H1 (cell line): ENCODE measurements at regions not wholly inside any gene's neighbourhood (a gene's known extent, or its start where the extent isn't known, plus 50 kb on each side); places are given as distances from the start of the nearest gene placed in this dataset.

ENCODE experiments used
- CBX5 ChIP-seq: fragments of 300-800, 300-1000 bp; sonication (generic); IDR thresholded peaks from 2 replicates; pipeline ENCODE4 v1.7.1; 2016; ENCODE audit warnings: antibody characterized with exemption, low read length, low read depth
- EP300 ChIP-seq, 2 experiments: IDR thresholded peaks; 1 replicate in 1 of 2; 2 replicates in 1 of 2; pipeline ENCODE4 v1.6.1; 2011 to 2012; ENCODE audit warnings: low read depth in 2 of 2, low read length in 2 of 2, mild to moderate bottlenecking in 2 of 2, borderline replicate concordance in 1 of 2, inconsistent platforms in 1 of 2, moderate library complexity in 1 of 2
- HDAC6 ChIP-seq: IDR thresholded peaks from one replicate; pipeline ENCODE4 v1.7.1; 2012; ENCODE audit warnings: low read depth, mild to moderate bottlenecking, inconsistent platforms, low read length, moderate library complexity
- KDM1A ChIP-seq: fragments of 200-600, 300-600 bp; sonication (generic); IDR thresholded peaks from 2 replicates; pipeline ENCODE4 v1.7.1; 2016; ENCODE audit warnings: mild to moderate bottlenecking, low read length, borderline replicate concordance
- POLR2A ChIP-seq, 2 experiments: IDR thresholded peaks; 1 replicate in 1 of 2; 2 replicates in 1 of 2; pipeline ENCODE4 v1.6.1; 2011; ENCODE audit warnings: low read depth in 2 of 2, low read length in 2 of 2, mild to moderate bottlenecking in 2 of 2; ENCODE audit errors: control extremely low read depth in 1 of 2
- POLR2AphosphoS5 ChIP-seq: IDR thresholded peaks from 2 replicates; pipeline ENCODE4 v1.6.1; 2011; ENCODE audit warnings: low read depth, low read length
- RAD21 ChIP-seq, 2 experiments: IDR thresholded peaks in 1 of 2; conservative IDR thresholded peaks in 1 of 2; 2 replicates each; pipeline ENCODE4 v1.6.1; 2011; ENCODE audit warnings: low read depth in 2 of 2, low read length in 2 of 2, improper control_type of control experiment in 1 of 2, inconsistent platforms in 1 of 2, mild to moderate bottlenecking in 1 of 2, moderate library complexity in 1 of 2
- RBBP5 ChIP-seq: IDR thresholded peaks from 2 replicates; pipeline ENCODE4 v1.7.1; 2012; ENCODE audit warnings: low read depth, mild to moderate bottlenecking, inconsistent platforms, low read length, moderate library complexity, borderline replicate concordance
- SUZ12 ChIP-seq: fragments of 200-600 bp; sonication (generic); IDR thresholded peaks from 2 replicates; pipeline ENCODE4 v1.6.1; 2012; ENCODE audit warnings: mild to moderate bottlenecking, inconsistent platforms, low read length, moderate library complexity, mixed read lengths
- TAF1 ChIP-seq: IDR thresholded peaks from 2 replicates; pipeline ENCODE4 v1.6.1; 2011; ENCODE audit warnings: mild to moderate bottlenecking, low read depth, low read length
- TEAD4 ChIP-seq: IDR thresholded peaks from 2 replicates; pipeline ENCODE4 v1.6.1; 2012; ENCODE audit warnings: low read depth, low read length, inconsistent platforms, mixed read lengths
- TF ChIP-seq, protein P1 (sequence below), 3 experiments: IDR thresholded peaks; 1 replicate in 2 of 3; 2 replicates in 1 of 3; pipeline versions ENCODE4 v1.5.1 to v1.6.1; 2011; ENCODE audit warnings: low read length in 3 of 3, mild to moderate bottlenecking in 3 of 3, inconsistent platforms in 2 of 3, low read depth in 1 of 3, moderate library complexity in 1 of 3; ENCODE audit not compliant: insufficient read depth in 1 of 3; ENCODE audit errors: control extremely low read depth in 1 of 3
- TF ChIP-seq, protein P2 (sequence below): IDR thresholded peaks from 2 replicates; pipeline ENCODE4 v1.6.1; 2012; ENCODE audit warnings: low read length, inconsistent platforms
- TF ChIP-seq, protein P3 (sequence below): IDR thresholded peaks from 2 replicates; pipeline ENCODE4 v1.6.1; 2011; ENCODE audit warnings: low read depth, mild to moderate bottlenecking, low read length; ENCODE audit not compliant: insufficient read depth

DNA sequence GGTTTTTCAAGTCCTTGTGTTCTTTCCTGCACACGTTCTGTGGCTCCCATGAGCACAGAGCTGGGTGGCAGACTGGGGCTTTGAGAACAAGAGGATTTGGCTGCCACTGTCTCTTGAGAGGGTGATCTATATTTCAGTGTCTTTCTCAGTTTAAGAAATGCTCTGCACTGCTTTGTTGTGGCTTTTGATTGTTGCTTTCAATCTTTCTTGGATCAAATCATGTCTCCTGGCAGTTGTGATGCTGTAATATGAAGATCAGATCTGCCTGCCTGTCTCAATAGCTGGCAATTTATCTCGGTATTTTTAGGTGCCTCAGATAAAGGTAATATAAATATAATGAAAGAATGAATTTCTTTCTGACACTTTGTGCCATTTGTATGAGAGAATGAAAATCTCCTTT is 273.3 kb upstream of the LCORL start:
- TF ChIP-seq RBBP5 (no peak), HDAC6 (no peak), POLR2AphosphoS5 (no peak), CBX5 (no peak), RAD21 (IDR thresholded peaks at IDR 0.05 in 1 of 2, conservative IDR thresholded peaks at IDR 0.05 in 1 of 2; ENCODE audit: low read depth in 2 of 2, low read length in 2 of 2) (no peak), POLR2A (IDR thresholded peaks at IDR 0.05; ENCODE audit: control extremely low read depth in 1 of 2, low read depth in 2 of 2, low read length in 2 of 2) (no peak), KDM1A (no peak), SUZ12 (no peak), TEAD4 (no peak), EP300 (IDR thresholded peaks at IDR 0.05; ENCODE audit: borderline replicate concordance in 1 of 2, low read depth in 2 of 2, low read length in 2 of 2) (no peak), TAF1 (no peak)
- TF ChIP-seq, protein P1, sequence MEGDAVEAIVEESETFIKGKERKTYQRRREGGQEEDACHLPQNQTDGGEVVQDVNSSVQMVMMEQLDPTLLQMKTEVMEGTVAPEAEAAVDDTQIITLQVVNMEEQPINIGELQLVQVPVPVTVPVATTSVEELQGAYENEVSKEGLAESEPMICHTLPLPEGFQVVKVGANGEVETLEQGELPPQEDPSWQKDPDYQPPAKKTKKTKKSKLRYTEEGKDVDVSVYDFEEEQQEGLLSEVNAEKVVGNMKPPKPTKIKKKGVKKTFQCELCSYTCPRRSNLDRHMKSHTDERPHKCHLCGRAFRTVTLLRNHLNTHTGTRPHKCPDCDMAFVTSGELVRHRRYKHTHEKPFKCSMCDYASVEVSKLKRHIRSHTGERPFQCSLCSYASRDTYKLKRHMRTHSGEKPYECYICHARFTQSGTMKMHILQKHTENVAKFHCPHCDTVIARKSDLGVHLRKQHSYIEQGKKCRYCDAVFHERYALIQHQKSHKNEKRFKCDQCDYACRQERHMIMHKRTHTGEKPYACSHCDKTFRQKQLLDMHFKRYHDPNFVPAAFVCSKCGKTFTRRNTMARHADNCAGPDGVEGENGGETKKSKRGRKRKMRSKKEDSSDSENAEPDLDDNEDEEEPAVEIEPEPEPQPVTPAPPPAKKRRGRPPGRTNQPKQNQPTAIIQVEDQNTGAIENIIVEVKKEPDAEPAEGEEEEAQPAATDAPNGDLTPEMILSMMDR (IDR thresholded peaks at IDR 0.05; ENCODE audit: control extremely low read depth in 1 of 3, insufficient read depth in 1 of 3, low read depth in 1 of 3, low read length in 3 of 3), result no peak
- TF ChIP-seq, protein P2, sequence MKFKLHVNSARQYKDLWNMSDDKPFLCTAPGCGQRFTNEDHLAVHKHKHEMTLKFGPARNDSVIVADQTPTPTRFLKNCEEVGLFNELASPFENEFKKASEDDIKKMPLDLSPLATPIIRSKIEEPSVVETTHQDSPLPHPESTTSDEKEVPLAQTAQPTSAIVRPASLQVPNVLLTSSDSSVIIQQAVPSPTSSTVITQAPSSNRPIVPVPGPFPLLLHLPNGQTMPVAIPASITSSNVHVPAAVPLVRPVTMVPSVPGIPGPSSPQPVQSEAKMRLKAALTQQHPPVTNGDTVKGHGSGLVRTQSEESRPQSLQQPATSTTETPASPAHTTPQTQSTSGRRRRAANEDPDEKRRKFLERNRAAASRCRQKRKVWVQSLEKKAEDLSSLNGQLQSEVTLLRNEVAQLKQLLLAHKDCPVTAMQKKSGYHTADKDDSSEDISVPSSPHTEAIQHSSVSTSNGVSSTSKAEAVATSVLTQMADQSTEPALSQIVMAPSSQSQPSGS, result no peak
- TF ChIP-seq, protein P3, sequence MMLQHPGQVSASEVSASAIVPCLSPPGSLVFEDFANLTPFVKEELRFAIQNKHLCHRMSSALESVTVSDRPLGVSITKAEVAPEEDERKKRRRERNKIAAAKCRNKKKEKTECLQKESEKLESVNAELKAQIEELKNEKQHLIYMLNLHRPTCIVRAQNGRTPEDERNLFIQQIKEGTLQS, result no peak
